Transverse colon (tissue), 4 donors: ENCODE measurements at regions not wholly inside any gene's neighbourhood (a gene's known extent, or its start where the extent isn't known, plus 50 kb on each side); places are given as distances from the start of the nearest gene placed in this dataset.

Source experiments
- DNase-seq: peaks from one replicate; pipeline ENCODE4 v3.0.0-alpha.2; 2019
- H3K27ac ChIP-seq, 4 donors: fragments of 200-600 bp; sonication (generic); 2 replicates each; pipeline ENCODE4 v1.5.1; 2016 to 2018; ENCODE audit warnings: inconsistent platforms in 4 of 4
- H3K27me3 ChIP-seq: fragments of 200-600 bp; sonication (generic); 2 replicates; pipeline ENCODE4 v1.5.1; 2017; ENCODE audit warnings: inconsistent platforms
- H3K36me3 ChIP-seq, 4 donors: fragments of 200-600 bp; sonication (generic); 2 replicates each; pipeline ENCODE4 v1.5.1; 2017 to 2019; ENCODE audit warnings: inconsistent platforms in 4 of 4
- H3K4me1 ChIP-seq, 4 donors: fragments of 200-600 bp; sonication (generic); 2 replicates each; pipeline ENCODE4 v1.5.1; 2017 to 2020; ENCODE audit warnings: inconsistent platforms in 4 of 4
- H3K4me3 ChIP-seq, 4 donors: fragments of 200-600 bp; sonication (generic); 1 replicate in 1 of 4; 2 replicates in 3 of 4; pipeline versions ENCODE4 v1.5.1 to v1.6.1; 2017 to 2019; ENCODE audit warnings: inconsistent platforms in 4 of 4
- H3K9me3 ChIP-seq, 2 donors: fragments of 200-600 bp; sonication (generic); 2 replicates each; pipeline ENCODE4 v1.5.1; 2017 to 2019; ENCODE audit warnings: inconsistent platforms in 2 of 2
- EP300 ChIP-seq: sonication (generic); formaldehyde crosslinking; IDR thresholded peaks from one replicate; pipeline ENCODE4 v1.6.1; 2017; ENCODE audit warnings: antibody characterized with exemption, low read depth
- POLR2A ChIP-seq: fragments of 450-650 bp; IDR thresholded peaks from one replicate; pipeline ENCODE4 v1.6.1; 2016; ENCODE audit warnings: antibody characterized with exemption, mild to moderate bottlenecking, moderate library complexity
- POLR2AphosphoS5 ChIP-seq, 3 donors: sonication (generic); formaldehyde crosslinking; IDR thresholded peaks; one replicate each; pipeline ENCODE4 v1.6.1; 2016; ENCODE audit warnings: antibody characterized with exemption in 3 of 3
- WGBS, 2 donors: methylation state at CpG; one replicate each; pipeline ENCODE4 v1.1.5; 2018; ENCODE audit warnings: low coverage in 1 of 2; 5-methylcytosine and 5-hydroxymethylcytosine counted together
- in situ Hi-C, 4 donors: fragments of 200-750 bp; cut with MboI; loops; one replicate each; pipeline versions ENCODE4 v1.15.0 to v1.15.1; 2017; ENCODE audit warnings: low sequenced_read_pairs in 3 of 4, low pct_ligation_motif_present in 1 of 4, low pct_unique_long_range_greater_than_20kb in 1 of 4
- intact Hi-C: fragments of 100-400 bp; cut with DNase I; formaldehyde crosslinking; loops from one replicate; pipeline ENCODE4 v1.15.1; 2023; ENCODE audit warnings: low total_unique reads
- TF ChIP-seq, protein P1 (sequence below), 5 experiments: fragments of 200-600 bp in 3 of 5; fragments of 450-650 bp in 2 of 5; sonication (generic) in 3 of 5; IDR thresholded peaks; 1 replicate in 2 of 5; 2 replicates in 3 of 5; pipeline ENCODE4 v1.5.1; 2016 to 2017; ENCODE audit warnings: antibody characterized with exemption in 5 of 5, inconsistent platforms in 3 of 5, mild to moderate bottlenecking in 2 of 5, moderate library complexity in 1 of 5

DNA sequence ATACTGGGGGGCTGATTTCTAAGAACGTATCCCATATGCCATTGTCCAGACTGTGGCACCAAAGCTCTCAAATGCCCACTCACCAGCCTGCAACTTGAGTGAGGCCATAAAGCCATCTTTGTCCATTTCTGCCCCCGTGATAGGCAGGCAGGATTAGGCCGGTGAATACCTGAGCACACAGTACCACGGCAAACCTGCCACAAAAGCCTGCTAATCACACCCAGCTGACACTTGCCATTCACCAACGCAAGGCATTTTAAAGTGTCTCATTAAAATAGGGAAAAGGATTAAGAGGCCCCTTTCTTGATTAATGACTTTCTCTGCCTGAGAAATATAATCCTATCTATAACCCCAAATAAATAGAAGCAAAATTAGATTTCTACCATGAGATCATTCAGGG is 111.4 kb upstream of the NANOS1 start:
- no peaks in the 10 kb centered on the region for H3K9me3 ChIP-seq
- intact Hi-C loops, result no loop called here
- no peak overlapping the region for H3K27ac ChIP-seq
- no peaks in the 10 kb centered on the region for H3K27me3 ChIP-seq
- peaks cover 0 to 11% (median 0%) of the 10 kb centered on the region in 4 donors for H3K4me1 ChIP-seq
- H3K4me3 ChIP-seq, result no peak overlapping the region
- DNase-seq, result no peak
- in situ Hi-C loops, result no loop called here
- 69 to 78% methylated on average over 4 to 5 of the region's 5 CpGs for WGBS, 2 donors
- no peaks in the 10 kb centered on the region for H3K36me3 ChIP-seq
- TF ChIP-seq EP300 (no peak), POLR2A (no peak), POLR2AphosphoS5 (IDR thresholded peaks at IDR 0.05) (no peak)
- TF ChIP-seq, protein P1, sequence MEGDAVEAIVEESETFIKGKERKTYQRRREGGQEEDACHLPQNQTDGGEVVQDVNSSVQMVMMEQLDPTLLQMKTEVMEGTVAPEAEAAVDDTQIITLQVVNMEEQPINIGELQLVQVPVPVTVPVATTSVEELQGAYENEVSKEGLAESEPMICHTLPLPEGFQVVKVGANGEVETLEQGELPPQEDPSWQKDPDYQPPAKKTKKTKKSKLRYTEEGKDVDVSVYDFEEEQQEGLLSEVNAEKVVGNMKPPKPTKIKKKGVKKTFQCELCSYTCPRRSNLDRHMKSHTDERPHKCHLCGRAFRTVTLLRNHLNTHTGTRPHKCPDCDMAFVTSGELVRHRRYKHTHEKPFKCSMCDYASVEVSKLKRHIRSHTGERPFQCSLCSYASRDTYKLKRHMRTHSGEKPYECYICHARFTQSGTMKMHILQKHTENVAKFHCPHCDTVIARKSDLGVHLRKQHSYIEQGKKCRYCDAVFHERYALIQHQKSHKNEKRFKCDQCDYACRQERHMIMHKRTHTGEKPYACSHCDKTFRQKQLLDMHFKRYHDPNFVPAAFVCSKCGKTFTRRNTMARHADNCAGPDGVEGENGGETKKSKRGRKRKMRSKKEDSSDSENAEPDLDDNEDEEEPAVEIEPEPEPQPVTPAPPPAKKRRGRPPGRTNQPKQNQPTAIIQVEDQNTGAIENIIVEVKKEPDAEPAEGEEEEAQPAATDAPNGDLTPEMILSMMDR (IDR thresholded peaks at IDR 0.05), result no peak

DNA sequence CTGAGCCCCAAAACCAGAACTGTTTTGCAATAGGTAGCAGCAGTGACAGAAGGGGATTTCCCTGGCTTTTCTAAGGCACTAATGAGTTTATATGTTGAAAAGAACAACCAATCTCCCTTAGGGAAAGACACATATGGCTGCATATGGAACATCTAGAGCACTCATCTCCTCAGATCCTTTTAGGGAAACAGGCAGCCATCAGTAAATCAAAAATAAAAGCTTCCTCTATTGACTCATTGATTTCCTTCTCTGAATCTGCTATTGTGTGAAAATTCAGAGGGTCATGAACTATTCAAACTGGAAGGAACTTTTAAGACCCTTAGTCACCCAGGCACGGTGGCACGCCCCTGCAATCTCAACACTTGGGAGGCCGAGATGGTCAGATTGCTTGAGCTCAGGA is 110.9 kb upstream of the NANOS1 start:
- no peak overlapping the region for H3K27ac ChIP-seq
- TF ChIP-seq, protein P1 (IDR thresholded peaks at IDR 0.05), result no peak
- TF ChIP-seq POLR2A, result no peak
- no peak for TF ChIP-seq POLR2AphosphoS5 (IDR thresholded peaks at IDR 0.05)
- TF ChIP-seq EP300, result no peak
- no peaks in the 10 kb centered on the region for H3K9me3 ChIP-seq
- peaks cover 0 to 11% (median 0%) of the 10 kb centered on the region in 4 donors for H3K4me1 ChIP-seq
- in situ Hi-C loops (no loop called here), intact Hi-C loops (no loop called here)
- H3K27me3 ChIP-seq, result no peaks in the 10 kb centered on the region
- H3K4me3 ChIP-seq, result no peak overlapping the region
- DNase-seq, result no peak
- no peaks in the 10 kb centered on the region for H3K36me3 ChIP-seq
- WGBS, 2 donors, result 73% methylated on average over 3 of the region's 3 CpGs; no CpG with 5 or more reads in 1 of the 2 donors

DNA sequence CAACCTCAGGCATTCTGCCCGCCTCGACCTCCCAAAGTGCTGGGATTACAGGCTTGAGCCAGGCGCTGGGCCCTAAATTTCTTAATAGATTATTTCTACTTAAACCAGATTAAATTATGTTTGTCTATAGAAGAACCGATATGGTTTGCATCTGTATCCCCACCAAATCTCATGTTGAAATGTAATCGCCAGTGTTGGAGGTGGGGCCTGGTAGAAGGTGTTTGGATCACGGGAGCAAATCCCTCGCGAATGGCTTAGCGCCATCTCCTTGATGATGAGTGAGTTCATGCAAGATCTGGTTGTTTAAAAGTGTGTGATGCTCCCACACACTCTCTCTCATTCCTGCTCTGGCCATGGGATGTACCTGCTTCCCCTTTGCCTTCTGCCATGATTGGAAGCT is 109.3 kb upstream of the NANOS1 start:
- no peaks in the 10 kb centered on the region for H3K9me3 ChIP-seq
- H3K27ac ChIP-seq, result no peak overlapping the region
- intact Hi-C loops (no loop called here), in situ Hi-C loops (no loop called here)
- no peak overlapping the region for H3K4me3 ChIP-seq
- peaks cover 0 to 11% (median 0%) of the 10 kb centered on the region in 4 donors for H3K4me1 ChIP-seq
- H3K27me3 ChIP-seq, result no peaks in the 10 kb centered on the region
- WGBS, 2 donors, result 96 to 98% methylated on average over 8 to 9 of the region's 9 CpGs
- TF ChIP-seq POLR2AphosphoS5 (IDR thresholded peaks at IDR 0.05) (no peak), EP300 (no peak), POLR2A (no peak)
- TF ChIP-seq, protein P1 (IDR thresholded peaks at IDR 0.05), result no peak
- H3K36me3 ChIP-seq, result no peaks in the 10 kb centered on the region
- DNase-seq, result no peak

DNA sequence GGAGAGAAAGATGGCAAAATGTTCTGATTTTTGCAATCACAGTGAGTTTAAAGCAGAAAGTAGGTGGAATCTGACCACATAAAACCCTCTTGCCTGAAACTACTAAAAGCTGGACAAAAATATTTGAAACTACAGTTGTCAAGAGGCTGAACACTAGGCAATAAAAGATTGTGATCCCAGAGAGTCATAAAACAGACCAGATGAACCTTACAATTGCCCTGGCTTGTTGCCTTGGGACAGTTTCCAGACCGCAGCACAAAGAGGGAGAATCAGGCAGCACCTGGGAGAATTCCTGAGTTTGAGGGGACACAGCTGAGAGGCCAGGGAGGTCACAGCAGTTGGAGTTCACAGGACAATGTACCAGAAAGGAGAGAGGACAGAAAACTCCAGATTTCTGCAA is 107.3 kb upstream of the NANOS1 start:
- H3K4me1 ChIP-seq, result peaks cover 0 to 11% (median 0%) of the 10 kb centered on the region in 4 donors
- H3K27me3 ChIP-seq, result no peaks in the 10 kb centered on the region
- in situ Hi-C loops (no loop called here), intact Hi-C loops (no loop called here)
- H3K27ac ChIP-seq, result no peak overlapping the region
- no peaks in the 10 kb centered on the region for H3K36me3 ChIP-seq
- TF ChIP-seq POLR2AphosphoS5 (IDR thresholded peaks at IDR 0.05), result no peak
- TF ChIP-seq, protein P1 (IDR thresholded peaks at IDR 0.05), result no peak
- TF ChIP-seq EP300, result no peak
- no peak for TF ChIP-seq POLR2A
- DNase-seq, result peak; percentile 45
- WGBS, 2 donors, result 0 to 24% methylated on average over 1 of the region's 1 CpG
- no peak overlapping the region for H3K4me3 ChIP-seq
- no peaks in the 10 kb centered on the region for H3K9me3 ChIP-seq
